GM19467 (cell line): ENCODE measurements at regions not wholly inside any gene's neighbourhood (a gene's known extent, or its start where the extent isn't known, plus 50 kb on each side); places are given as distances from the start of the nearest gene placed in this dataset.
"Not testable (repeated sequence)": the region's sequence is repeated elsewhere in the genome, so short reads cannot be mapped to it uniquely, and the experiment has no call there.

Experiments
- ATAC-seq: cut with Tn5 transposase; IDR thresholded peaks from one replicate; pipeline ENCODE4 v1.9.1; 2021; ENCODE audit warnings: mild to moderate bottlenecking, moderate library complexity; ENCODE audit not compliant: unreplicated experiment

DNA sequence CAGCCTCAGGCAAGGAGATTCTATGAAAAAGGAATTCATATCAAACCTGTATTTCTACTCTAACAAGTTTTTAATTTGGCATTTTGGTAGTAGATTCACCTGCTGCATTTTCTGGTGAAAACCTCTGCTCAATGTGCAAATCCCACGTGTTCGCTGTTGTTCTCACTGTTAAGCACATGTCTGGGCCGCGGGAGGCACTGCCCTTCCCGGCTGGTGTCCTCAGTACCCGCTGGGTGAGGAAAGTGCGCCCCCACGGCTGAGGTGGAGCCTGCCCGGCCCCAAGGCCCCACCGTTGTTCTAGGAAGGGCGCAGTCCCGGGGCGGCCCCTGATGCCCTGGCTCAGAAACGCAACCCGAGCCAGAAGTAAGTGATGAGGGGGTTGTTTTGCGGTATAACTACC, 193.4 kb upstream of the VWC2 start:
- no peak for ATAC-seq

DNA sequence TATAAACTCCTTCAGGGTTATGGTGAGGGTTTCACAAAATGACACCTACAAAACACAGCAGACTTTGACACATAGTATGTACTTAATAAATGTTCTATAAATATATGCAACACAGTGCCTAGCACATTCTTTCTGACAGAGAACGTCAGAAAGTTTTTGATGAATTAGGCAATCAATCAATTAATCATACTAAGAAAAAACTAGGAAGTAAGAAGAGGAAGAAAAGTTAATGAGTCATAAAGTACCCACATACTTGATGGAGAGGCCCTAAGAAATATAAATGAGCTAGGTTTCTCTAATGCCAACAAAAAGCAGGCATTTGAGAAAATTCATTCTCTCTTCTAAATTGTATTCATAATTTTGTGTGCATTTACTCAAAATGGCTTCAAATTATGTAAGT, 192.7 kb upstream of the VWC2 start:
- ATAC-seq: no peak

DNA sequence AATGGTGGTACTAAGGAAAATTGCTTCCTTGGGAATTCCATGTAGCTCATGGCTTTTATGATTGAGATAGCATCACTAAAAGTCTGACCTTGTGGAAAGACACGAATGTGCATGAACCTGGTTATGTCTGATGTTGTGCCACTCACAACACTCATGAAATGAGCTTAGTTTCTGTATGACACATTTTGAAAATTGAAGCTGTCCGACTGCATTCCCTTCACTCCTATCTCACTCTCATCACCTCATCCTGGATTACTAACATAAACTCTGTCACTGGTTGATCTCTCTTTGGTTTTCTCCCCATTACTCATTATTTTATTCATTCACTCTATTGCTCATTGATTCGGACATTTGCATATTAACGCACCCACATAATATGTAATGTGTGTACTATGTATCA, 190.0 kb upstream of the VWC2 start:
- ATAC-seq: no peak

DNA sequence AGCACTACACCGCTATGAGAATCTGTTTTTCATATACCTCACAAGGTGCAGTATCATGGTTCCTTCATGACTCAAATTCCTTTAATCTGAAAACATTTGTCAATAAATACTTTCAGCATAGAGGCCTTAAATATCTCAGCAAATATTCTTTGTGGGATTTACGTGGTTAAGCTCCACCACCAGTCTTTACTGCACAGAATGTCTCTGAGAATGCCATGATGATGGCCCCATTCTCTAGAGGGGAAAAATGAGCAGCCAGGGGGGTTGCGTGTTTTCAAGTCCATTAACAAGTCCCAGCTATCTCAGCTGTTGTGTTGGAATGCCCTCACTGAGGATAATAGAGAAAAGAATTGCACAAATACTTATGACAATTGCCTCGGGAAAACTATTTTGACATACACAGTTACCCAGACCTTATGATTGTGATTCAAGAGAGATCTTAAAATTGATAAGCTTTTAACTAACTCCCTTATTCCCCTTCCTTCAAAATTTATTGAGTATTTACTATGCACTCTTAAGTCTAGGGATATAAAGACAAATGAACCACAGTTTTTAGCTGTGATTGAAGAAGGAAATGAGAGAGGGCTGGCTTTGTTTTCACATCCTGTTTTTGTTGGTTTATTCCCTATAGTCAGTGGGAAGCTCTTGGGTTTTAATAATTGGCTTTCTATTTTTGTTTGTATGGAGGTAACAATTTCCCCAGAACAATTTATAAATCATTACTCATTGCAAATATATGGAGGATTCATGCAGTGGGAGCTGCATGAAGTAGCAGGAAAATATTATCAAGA, 176.5 kb upstream of the VWC2 start:
- ATAC-seq: no peak

DNA sequence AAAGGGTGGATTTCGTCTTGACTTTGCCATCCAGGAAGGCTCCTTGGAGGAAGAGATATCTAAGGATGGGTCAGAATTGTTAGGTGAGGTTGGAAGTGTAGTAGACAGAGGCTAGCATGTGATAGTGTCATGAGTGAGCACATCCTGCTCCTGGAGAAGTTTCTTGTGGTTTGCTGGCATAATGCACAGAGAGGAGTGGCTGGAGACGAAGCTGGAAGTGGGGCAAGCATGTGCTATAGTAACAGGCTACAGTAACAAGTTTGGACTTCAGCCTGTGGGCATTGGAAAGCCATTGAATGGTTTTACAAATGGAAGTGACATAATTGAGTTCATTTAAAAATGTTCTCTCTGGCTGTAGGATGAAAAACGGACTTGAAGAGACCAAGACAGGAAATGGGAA, 175.6 kb upstream of the VWC2 start:
- ATAC-seq: no peak

DNA sequence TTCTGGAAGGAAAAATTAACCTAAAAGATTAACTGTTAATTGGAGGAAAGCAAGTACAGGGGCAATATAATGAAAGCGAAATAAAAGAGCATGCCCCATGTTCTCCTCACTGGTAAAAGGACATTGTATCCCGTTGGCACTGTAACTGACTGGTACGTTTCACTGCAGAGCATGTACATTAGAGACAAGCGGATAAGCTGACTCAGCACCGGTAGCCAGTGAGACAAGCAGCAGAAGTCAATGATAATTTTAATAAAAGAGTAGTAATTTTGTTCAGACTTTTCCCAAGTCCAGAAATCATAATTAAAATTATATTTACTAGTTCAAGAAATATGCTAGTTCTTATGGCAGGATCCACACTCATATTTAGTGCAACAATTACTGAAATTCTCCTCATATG, 161.5 kb upstream of the VWC2 start:
- no peak for ATAC-seq

DNA sequence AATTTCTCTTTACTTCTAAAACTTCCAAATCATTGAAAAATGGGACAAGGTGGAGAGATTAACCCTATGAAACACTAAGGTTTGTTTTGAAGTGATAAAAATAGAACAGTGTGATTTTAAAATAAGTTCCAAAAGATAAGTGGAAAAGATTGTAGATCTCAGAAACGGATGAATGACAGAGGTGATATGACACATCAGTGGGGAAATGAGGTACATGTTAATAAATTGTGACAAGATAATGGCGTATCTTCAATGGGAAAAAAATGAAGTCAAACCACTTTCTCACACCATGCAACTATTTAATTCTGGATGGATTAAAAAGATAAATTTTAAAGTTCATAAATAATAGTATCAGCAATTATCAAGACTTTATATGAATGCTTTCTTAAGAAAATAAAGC, 159.7 kb upstream of the VWC2 start:
- ATAC-seq: no peak

DNA sequence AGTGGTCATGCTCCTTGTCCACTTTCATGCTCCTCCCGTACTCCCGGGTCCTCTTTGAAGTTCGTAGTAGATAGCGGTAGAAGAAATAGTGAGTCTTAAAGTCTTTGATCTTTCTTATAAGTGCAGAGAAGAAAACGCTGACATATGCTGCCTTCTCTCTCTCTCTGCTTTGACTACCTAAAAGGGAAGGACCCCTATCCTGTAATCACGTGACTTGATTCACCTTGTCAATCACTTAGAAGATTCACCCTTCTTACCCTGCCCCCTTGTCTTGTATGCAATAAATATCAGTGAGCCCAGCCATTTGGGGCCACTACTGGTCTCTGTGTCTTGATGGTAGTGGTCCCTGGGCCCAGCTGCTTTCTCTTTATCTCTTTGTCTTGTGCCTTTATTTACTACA, 158.5 kb upstream of the VWC2 start:
- ATAC-seq: not testable (repeated sequence)

DNA sequence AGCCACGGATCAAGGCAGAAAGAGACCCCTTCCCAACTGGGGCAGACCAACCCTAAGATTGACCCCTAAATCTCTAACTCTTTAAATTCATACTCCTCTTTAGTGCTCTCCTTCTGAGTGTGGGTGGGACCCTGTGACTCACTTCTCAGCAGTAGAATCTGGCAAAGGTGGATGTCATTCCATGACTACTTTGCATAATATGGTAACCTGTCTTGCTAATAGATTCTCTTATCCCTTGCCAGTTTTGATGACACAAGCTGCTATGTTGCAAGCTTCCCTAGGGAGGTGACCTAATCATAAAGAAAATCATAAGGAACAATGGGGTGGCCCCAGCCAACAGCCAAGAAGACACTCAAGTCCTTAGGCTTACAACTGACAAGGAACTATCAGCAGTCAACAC, 155.4 kb upstream of the VWC2 start:
- no peak for ATAC-seq

DNA sequence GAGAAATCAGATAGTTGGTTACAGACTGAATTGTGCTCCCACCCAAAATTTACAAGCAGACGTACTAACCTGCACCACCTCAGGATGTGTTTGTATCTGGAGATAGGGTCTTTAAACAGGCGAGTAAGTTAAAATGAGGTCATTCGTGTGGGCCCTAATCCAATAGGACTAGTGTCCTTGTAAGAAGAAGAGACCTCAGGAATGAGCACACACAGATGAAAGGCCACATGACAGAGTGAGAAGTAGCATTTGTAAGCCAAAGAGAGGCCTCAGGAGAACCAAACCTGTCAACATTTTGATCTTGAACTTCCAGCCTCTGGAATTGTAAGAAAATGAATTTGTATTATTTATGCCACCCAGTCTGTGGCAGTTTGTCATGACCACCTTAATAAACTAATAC, 149.5 kb upstream of the VWC2 start:
- ATAC-seq: no peak

DNA sequence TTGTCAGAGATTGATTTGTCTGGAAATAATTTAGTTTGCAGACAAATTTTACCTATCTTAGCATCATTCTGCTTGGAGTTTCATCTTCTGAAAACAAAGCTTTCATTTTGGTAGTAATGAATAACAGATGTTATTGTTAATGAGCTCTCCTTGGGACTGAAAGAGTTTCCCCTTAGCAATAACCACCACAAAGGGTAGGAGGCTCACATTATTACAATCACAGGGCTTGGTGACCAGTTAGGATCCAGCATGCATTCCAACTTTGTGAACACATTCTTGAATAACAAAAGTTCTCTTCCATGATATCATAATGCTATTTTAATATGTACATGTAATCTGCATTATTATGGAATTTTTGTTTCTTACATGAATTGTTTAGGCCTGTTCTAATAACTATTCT, 148.8 kb upstream of the VWC2 start:
- ATAC-seq: no peak

DNA sequence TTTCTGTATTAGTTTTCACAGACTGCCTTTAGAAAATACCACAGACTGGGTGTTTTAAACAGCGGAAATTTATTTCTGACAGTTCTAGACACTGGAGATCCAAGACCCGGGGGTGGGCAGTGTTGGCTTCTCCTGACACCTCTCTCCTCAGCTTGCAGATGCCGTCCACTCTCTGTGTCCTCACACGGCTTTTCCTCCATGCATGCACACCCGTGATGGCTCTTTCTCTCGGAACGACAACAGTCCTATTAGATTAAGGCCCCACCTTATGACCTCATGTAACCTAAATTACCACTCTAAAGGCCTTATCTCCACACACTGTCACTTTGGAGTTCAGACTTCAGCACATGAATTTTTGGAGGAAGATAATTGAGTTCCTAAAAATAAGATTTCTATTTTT, 142.9 kb upstream of the VWC2 start:
- no peak for ATAC-seq

DNA sequence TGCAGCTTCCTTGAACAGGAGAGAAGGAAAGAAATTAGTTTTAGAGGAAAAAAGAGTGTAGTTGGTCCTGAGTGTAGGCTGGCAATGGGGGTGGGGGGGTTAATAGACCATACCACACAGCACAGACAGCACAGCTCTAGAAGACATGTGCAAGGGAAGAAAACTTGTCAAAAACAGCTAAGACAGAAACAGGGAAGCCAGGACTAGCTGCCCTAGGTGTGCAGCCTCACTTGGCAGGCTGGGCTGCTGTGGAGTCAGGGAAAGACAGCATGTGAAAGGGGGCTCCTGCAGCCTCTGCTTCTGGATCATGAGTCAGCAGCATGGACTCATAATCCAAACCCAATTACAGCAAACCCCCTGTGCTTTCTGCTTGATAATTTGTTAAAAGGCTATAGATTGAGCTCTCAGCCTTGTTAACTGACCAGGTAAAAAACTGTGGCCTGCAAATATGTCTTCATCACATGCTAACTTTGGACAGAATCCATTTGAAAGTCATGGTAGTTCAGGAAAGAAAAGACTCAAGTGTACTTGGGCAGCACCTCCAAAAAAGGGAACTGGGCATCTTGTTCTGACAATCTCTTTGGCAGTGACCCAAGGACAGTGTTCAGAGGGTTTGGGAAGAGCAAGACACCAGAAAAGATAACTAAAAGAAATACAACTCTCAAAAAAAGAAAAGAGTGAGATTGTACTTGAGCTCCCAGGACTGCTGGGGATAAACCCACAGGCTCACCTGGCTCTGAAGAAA, 142.2 kb upstream of the VWC2 start:
- ATAC-seq: no peak

DNA sequence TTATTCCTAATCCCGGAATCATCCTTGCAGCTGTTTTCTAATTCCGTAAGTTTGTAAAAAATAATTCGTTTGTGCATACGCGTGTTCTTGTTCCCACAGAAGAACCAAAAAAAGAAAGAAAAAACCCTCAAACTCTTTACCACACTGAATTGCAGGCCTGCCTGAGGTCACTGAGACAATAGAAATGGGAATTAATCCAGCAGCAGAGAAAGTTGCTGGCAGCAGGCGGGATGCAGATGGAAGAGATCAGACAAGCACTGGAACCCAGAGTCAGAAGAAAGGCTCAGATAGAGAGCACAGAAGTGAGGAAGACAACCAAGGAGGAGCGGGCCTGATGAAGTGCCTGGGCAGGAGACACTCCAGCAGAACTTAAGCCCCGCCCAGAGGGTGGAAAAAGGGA, 141.5 kb upstream of the VWC2 start:
- no peak for ATAC-seq

DNA sequence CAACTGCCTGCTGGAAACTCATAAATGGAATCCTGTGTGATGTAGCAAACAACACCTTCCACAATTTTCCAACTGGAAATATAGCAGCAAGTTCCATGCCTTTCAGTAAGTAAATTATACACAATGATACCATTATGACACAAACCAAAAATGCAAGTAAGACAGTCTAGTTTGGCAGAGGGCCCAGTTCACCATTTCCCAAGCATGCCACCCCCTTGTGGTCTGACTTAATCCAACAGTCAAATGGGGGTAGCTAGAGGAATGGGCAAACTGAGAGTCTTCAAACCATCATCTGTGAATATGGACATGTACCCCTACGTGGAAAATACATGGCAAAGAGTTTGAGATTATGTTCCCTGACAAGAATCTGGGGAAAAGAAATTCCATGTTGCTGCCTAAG, 137.6 kb upstream of the VWC2 start:
- no peak for ATAC-seq

DNA sequence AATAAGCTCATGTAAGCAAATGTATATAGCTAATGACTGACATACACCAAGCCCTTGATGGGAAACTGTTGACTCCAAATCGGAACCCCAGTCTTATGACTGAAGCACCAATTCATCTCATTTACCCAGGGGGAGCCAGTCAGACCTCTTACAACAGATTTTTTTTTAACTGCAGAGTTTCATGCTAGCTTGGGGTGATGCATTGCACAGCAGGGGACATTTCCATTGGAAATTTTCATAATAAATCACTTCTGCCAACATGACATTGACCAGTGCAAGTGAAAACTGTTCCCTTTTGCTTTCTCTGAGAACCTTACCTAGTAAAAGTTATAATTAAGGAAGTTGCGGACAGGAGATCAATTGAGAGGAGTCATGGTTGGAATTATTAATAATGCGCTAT, 137.0 kb upstream of the VWC2 start:
- no peak for ATAC-seq

DNA sequence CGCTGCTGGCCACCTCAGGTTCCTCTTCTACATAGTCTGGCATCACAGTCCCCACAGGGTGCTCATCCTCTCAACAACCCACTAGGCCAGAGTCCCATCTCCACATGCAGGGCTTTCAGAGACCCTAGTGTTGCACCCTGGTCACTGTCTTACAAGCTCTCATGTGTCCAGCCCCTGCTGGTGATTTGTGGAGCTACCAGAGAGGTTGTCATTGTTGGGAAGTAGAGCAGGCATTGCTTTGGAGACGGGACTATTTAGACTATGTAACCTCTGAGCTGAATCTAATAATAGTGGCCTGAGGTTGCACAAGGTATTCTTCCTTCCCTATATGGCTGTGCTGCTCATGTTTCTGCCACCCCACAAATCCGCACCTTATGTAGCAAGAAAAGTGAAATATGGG, 135.3 kb upstream of the VWC2 start:
- ATAC-seq: no peak

DNA sequence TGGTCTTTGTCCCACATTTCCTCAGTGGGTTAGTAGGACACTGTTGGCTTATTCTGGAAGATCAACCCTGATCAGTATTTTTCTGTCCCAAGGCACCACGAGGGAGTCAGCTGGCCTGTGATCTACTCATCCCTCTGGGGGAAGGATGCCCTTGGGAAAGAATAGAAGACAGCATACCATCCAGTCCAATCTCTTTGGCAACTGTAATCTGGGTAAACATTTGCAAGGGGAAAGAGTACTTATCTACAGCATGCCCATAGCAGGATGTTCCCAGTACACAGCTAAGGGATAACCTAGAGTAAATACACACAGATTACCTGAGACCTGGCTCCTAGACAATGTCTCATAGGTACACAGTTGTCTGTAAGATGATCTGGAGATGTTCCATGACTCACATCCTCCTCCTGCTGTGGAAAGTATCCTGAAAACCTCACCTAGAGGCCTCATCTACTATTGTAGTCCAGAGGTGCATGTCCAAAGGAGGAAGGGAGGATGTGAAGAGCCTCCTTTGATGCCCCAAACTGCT, 134.3 kb upstream of the VWC2 start:
- ATAC-seq: no peak

DNA sequence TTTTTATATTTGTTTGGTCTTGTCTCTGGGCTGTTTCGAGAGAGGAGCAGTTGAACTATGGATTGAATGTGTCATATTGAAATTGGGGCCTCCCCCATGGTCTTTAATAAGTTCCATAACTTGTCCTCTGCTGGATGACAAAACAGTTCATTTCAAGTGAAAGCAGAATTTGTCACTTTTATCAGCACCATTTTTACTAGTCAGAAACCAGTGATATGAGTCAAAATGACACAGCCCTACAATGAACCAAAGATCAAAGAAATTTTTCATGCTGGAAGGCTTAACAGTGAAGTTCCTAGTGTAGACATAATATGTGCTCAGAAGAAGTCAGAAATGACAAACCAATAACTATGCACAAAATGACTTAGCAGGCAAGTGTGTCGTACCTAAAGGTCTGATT, 133.6 kb upstream of the VWC2 start:
- ATAC-seq: no peak

DNA sequence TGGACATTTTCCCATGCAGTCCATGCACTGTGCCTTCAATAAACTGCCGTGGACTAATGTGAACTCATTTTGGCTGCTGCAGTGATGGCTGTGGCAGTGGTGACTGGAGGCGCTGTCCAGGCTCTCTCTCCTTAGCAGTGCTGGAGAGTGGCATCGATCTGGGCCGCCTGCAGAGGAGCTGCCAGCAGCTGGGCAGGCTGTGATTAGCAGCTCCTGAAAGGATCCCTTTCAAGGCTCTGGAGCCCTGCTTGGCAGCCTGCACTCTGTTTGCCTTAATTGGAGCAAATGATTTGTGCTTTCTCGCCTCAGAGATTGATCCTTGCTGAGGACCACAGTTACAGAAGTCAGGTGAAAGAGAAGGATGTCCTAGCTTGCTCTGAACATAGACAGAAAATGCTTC, 130.1 kb upstream of the VWC2 start:
- ATAC-seq: no peak

DNA sequence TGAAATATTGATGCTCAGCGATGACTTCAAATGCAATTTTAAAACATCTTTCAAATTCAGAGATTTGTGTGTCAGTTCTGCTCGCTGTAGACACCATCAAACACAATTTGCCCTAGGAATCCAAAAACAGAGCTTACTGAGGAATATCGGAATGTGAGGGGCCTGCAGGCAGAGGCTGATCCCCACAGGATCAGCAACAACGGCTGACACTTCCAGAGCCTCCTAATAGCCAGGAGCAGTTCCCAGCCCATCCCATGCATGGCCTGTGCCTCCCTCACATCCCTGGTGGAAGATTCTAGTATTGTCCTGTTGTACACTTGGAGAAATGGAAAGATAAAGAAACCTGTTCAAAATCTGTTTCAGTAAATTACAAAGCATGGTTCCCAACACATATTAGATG, 129.7 kb upstream of the VWC2 start:
- no peak for ATAC-seq

DNA sequence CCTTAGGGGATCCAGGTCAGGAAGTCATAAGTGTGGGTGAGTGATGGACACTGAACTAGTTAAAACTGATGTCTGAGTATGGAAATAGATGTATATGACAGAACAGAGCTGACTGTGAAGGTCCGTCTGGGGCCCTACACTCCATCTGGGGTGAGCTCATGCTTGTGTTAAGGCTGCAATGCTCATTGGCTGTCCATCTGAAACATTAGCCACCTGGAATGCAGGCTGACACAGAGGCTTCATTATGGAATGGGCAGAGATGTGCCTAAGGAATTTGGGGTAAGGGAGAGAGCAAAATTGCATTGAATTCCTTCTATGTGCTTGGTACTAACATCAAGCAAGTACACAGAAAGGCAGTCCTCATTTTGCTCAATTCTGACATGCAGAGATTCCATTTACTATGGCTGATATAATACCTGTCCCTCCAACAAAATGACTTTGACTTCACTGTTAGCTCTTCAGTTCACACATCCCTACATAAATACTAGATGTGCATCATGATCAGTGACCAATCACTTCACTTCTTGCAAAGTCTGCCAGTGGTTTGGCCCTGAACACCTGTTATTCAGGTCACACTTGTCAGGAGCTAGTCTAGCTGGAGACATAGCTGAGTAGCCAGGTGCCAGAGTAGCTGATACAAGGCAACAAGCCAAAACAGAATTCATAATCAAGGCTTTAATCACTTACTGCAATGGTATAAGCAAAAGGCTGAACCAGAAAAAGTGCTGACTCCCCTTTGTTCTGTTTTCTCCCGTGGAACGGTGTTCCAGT, 128.9 kb upstream of the VWC2 start:
- ATAC-seq: no peak
